Activated CD4-positive, alpha-beta T cell treated with anti-CD3 and anti-CD28 coated beads, Interleukin-2, amount 10 ng/mL, durations not matched to agents 7 days and 5 days (primary cell): ENCODE measurements at regions not wholly inside any gene's neighbourhood (a gene's known extent, or its start where the extent isn't known, plus 50 kb on each side); places are given as distances from the start of the nearest gene placed in this dataset.

Source experiments
- CTCF ChIA-PET: fragments of 350-600 bp; sonication (Branson Sonifier 250); formaldehyde crosslinking; loops from one replicate; lab custom pipeline; 2021; ENCODE audit warnings: antibody characterized with exemption; lab: Charles Lee
- POLR2A ChIA-PET: fragments of 350-600 bp; sonication (Branson Sonifier 250); formaldehyde crosslinking; loops from one replicate; lab custom pipeline; 2021; ENCODE audit warnings: antibody characterized with exemption; lab: Charles Lee
- DNase-seq: peaks from one replicate; pipeline ENCODE4 v3.0.0-alpha.2; 2020
- H3K27ac Mint-ChIP-seq: one replicate; pipeline ENCODE4 v1.8.0; 2021; ENCODE audit warnings: mild to moderate bottlenecking, moderate library complexity, mixed read lengths
- H3K27me3 Mint-ChIP-seq: one replicate; pipeline ENCODE4 v1.8.0; 2021; ENCODE audit warnings: mixed read lengths
- H3K36me3 Mint-ChIP-seq: one replicate; pipeline ENCODE4 v1.8.0; 2021; ENCODE audit warnings: low read depth, mixed read lengths
- H3K4me1 Mint-ChIP-seq: one replicate; pipeline ENCODE4 v1.8.0; 2021; ENCODE audit warnings: mixed read lengths
- H3K4me3 Mint-ChIP-seq: one replicate; pipeline ENCODE4 v1.8.0; 2021; ENCODE audit warnings: mild to moderate bottlenecking, moderate library complexity, mixed read lengths
- H3K9me3 Mint-ChIP-seq: one replicate; pipeline ENCODE4 v1.8.0; 2021; ENCODE audit warnings: mixed read lengths

GRCh38 chr5:107056278-107056677 lies 614.5 kb downstream of the EFNA5 start:
- Mint-ChIP-seq H3K4me3 (no peak overlapping the region), H3K27ac (no peak overlapping the region), H3K4me1 (no peaks in the 10 kb centered on the region), H3K27me3 (no peaks in the 10 kb centered on the region), H3K36me3 (no peaks in the 10 kb centered on the region), H3K9me3 (no peaks in the 10 kb centered on the region)
- POLR2A ChIA-PET: no interaction called here
- CTCF ChIA-PET: no interaction called here
- DNase-seq: no peak

- Mint-ChIP-seq H3K9me3 (no peaks in the 10 kb centered on the region), H3K4me3 (no peak overlapping the region), H3K27me3 (no peaks in the 10 kb centered on the region), H3K36me3 (no peaks in the 10 kb centered on the region), H3K4me1 (no peaks in the 10 kb centered on the region), H3K27ac (no peak overlapping the region)
- POLR2A ChIA-PET: no interaction called here
- DNase-seq: no peak
- CTCF ChIA-PET: no interaction called here
These were observed 623.7 kb downstream of the EFNA5 start for GRCh38 chr5:107047048-107047447.

- Mint-ChIP-seq H3K27me3 (no peaks in the 10 kb centered on the region), H3K27ac (no peak overlapping the region), H3K4me3 (no peak overlapping the region), H3K4me1 (no peaks in the 10 kb centered on the region), H3K9me3 (no peaks in the 10 kb centered on the region), H3K36me3 (no peaks in the 10 kb centered on the region)
- POLR2A ChIA-PET: no interaction called here
- CTCF ChIA-PET: interaction anchor here (0.6 kb wide), 1 partner anchor 475 kb away, joined by 4 read pairs; no protein-coding TSS in a partner anchor
- DNase-seq: no peak
These were observed 627.1 kb downstream of the EFNA5 start for GRCh38 chr5:107043665-107044064.

- ChIA-PET CTCF (no interaction called here), POLR2A (no interaction called here)
- H3K36me3 Mint-ChIP-seq: no peaks in the 10 kb centered on the region
- no peak overlapping the region for H3K27ac Mint-ChIP-seq
- H3K4me3 Mint-ChIP-seq: no peak overlapping the region
- no peaks in the 10 kb centered on the region for H3K4me1 Mint-ChIP-seq
- no peaks in the 10 kb centered on the region for H3K9me3 Mint-ChIP-seq
- H3K27me3 Mint-ChIP-seq: no peaks in the 10 kb centered on the region
- no peak for DNase-seq
These were observed 629.8 kb downstream of the EFNA5 start for GRCh38 chr5:107040907-107041306.

GRCh38 chr5:107032629-107033028 lies 638.1 kb downstream of the EFNA5 start:
- Mint-ChIP-seq H3K4me3 (no peak overlapping the region), H3K9me3 (no peaks in the 10 kb centered on the region), H3K36me3 (no peaks in the 10 kb centered on the region), H3K4me1 (no peaks in the 10 kb centered on the region), H3K27me3 (no peaks in the 10 kb centered on the region), H3K27ac (no peak overlapping the region)
- POLR2A ChIA-PET: no interaction called here
- CTCF ChIA-PET: interaction anchor here (0.6 kb wide), 1 partner anchor 889 kb away, joined by 3 read pairs; no protein-coding TSS in a partner anchor
- no peak for DNase-seq

- H3K27ac Mint-ChIP-seq: no peak overlapping the region
- H3K36me3 Mint-ChIP-seq: no peaks in the 10 kb centered on the region
- H3K4me1 Mint-ChIP-seq: no peaks in the 10 kb centered on the region
- ChIA-PET POLR2A (no interaction called here), CTCF (no interaction called here)
- no peaks in the 10 kb centered on the region for H3K9me3 Mint-ChIP-seq
- DNase-seq: no peak
- no peaks in the 10 kb centered on the region for H3K27me3 Mint-ChIP-seq
- H3K4me3 Mint-ChIP-seq: no peak overlapping the region
These were observed 641.8 kb downstream of the EFNA5 start for GRCh38 chr5:107028938-107029337.

GRCh38 chr5:107025712-107026497 lies 644.8 kb downstream of the EFNA5 start:
- POLR2A ChIA-PET: no interaction called here
- H3K27ac Mint-ChIP-seq: no peak overlapping the region
- CTCF ChIA-PET: no interaction called here
- no peak overlapping the region for H3K4me3 Mint-ChIP-seq
- DNase-seq: no peak
- no peaks in the 10 kb centered on the region for H3K36me3 Mint-ChIP-seq
- H3K27me3 Mint-ChIP-seq: no peaks in the 10 kb centered on the region
- H3K9me3 Mint-ChIP-seq: no peaks in the 10 kb centered on the region
- H3K4me1 Mint-ChIP-seq: no peaks in the 10 kb centered on the region

GRCh38 chr5:107023732-107024131 lies 647.0 kb downstream of the EFNA5 start:
- no peaks in the 10 kb centered on the region for H3K27me3 Mint-ChIP-seq
- CTCF ChIA-PET: no interaction called here
- no peak for DNase-seq
- no peaks in the 10 kb centered on the region for H3K36me3 Mint-ChIP-seq
- H3K27ac Mint-ChIP-seq: no peak overlapping the region
- POLR2A ChIA-PET: no interaction called here
- no peak overlapping the region for H3K4me3 Mint-ChIP-seq
- no peaks in the 10 kb centered on the region for H3K4me1 Mint-ChIP-seq
- no peaks in the 10 kb centered on the region for H3K9me3 Mint-ChIP-seq

- H3K4me3 Mint-ChIP-seq: no peak overlapping the region
- POLR2A ChIA-PET: no interaction called here
- H3K36me3 Mint-ChIP-seq: no peaks in the 10 kb centered on the region
These were observed 649.2 kb downstream of the EFNA5 start for GRCh38 chr5:107021575-107021974.

GRCh38 chr5:107020626-107021025 lies 650.1 kb downstream of the EFNA5 start:
- CTCF ChIA-PET: no interaction called here
- Mint-ChIP-seq H3K4me1 (no peaks in the 10 kb centered on the region), H3K36me3 (no peaks in the 10 kb centered on the region), H3K27me3 (no peaks in the 10 kb centered on the region), H3K4me3 (no peak overlapping the region), H3K27ac (no peak overlapping the region), H3K9me3 (no peaks in the 10 kb centered on the region)
- POLR2A ChIA-PET: no interaction called here
- DNase-seq: no peak

More at GRCh38 chr5:107021575-107021974, 649.2 kb downstream of the EFNA5 start:
- DNase-seq: no peak
- H3K27ac Mint-ChIP-seq: no peak overlapping the region
- H3K9me3 Mint-ChIP-seq: no peaks in the 10 kb centered on the region
- no peaks in the 10 kb centered on the region for H3K4me1 Mint-ChIP-seq
- H3K27me3 Mint-ChIP-seq: no peaks in the 10 kb centered on the region
- CTCF ChIA-PET: no interaction called here

- no peak overlapping the region for H3K4me3 Mint-ChIP-seq
- no peaks in the 10 kb centered on the region for H3K4me1 Mint-ChIP-seq
- no peak overlapping the region for H3K27ac Mint-ChIP-seq
- no peak for DNase-seq
- CTCF ChIA-PET: interaction anchor here (0.6 kb wide), 1 partner anchor 19 kb away, joined by 4 read pairs; no protein-coding TSS in a partner anchor
- no peaks in the 10 kb centered on the region for H3K36me3 Mint-ChIP-seq
- no peaks in the 10 kb centered on the region for H3K9me3 Mint-ChIP-seq
- H3K27me3 Mint-ChIP-seq: no peaks in the 10 kb centered on the region
- POLR2A ChIA-PET: no interaction called here
These were observed 653.1 kb downstream of the EFNA5 start for GRCh38 chr5:107017616-107018015.

GRCh38 chr5:107012371-107012770 lies 658.4 kb downstream of the EFNA5 start:
- DNase-seq: no peak
- Mint-ChIP-seq H3K27ac (no peak overlapping the region), H3K9me3 (no peaks in the 10 kb centered on the region), H3K4me1 (no peaks in the 10 kb centered on the region), H3K36me3 (no peaks in the 10 kb centered on the region), H3K4me3 (no peak overlapping the region), H3K27me3 (no peaks in the 10 kb centered on the region)
- ChIA-PET CTCF (no interaction called here), POLR2A (no interaction called here)

- DNase-seq: no peak
- Mint-ChIP-seq H3K4me1 (no peaks in the 10 kb centered on the region), H3K4me3 (no peak overlapping the region), H3K27me3 (no peaks in the 10 kb centered on the region), H3K36me3 (no peaks in the 10 kb centered on the region), H3K9me3 (no peaks in the 10 kb centered on the region), H3K27ac (no peak overlapping the region)
- POLR2A ChIA-PET: no interaction called here
- CTCF ChIA-PET: no interaction called here
These were observed 659.1 kb downstream of the EFNA5 start for GRCh38 chr5:107011605-107012004.

GRCh38 chr5:107010060-107010459 lies 660.7 kb downstream of the EFNA5 start:
- POLR2A ChIA-PET: no interaction called here
- Mint-ChIP-seq H3K4me1 (no peaks in the 10 kb centered on the region), H3K27ac (no peak overlapping the region), H3K27me3 (no peaks in the 10 kb centered on the region), H3K9me3 (no peaks in the 10 kb centered on the region), H3K36me3 (no peaks in the 10 kb centered on the region), H3K4me3 (no peak overlapping the region)
- DNase-seq: no peak
- CTCF ChIA-PET: no interaction called here
